H9 (cell line): ENCODE measurements at regions not wholly inside any gene's neighbourhood (a gene's known extent, or its start where the extent isn't known, plus 50 kb on each side); places are given as distances from the start of the nearest gene placed in this dataset.

Source experiments
- DNase-seq: peaks from one replicate; pipeline ENCODE4 v3.0.0-alpha.2; 2017
- H2AFZ ChIP-seq: one replicate; pipeline ENCODE4 v1.6.1; 2013; ENCODE audit warnings: mild to moderate bottlenecking, low read length, control low read depth, moderate library complexity
- H2AK5ac ChIP-seq: 2 replicates; pipeline ENCODE4 v1.6.1; 2013; ENCODE audit warnings: low read length, control low read depth, mixed read lengths; ENCODE audit not compliant: insufficient read length
- H2BK120ac ChIP-seq: one replicate; pipeline ENCODE4 v1.6.1; 2013; ENCODE audit warnings: low read depth, mild to moderate bottlenecking, low read length, control low read depth, inconsistent platforms; ENCODE audit not compliant: poor library complexity, severe bottlenecking
- H2BK12ac ChIP-seq: 2 replicates; pipeline ENCODE4 v1.6.1; 2013; ENCODE audit warnings: low read length, control low read depth, mixed read lengths, low read depth; ENCODE audit not compliant: insufficient read length
- H2BK15ac ChIP-seq: 2 replicates; pipeline ENCODE4 v1.6.1; 2013; ENCODE audit warnings: low read depth, low read length, control low read depth
- H2BK20ac ChIP-seq: one replicate; pipeline ENCODE4 v1.6.1; 2013; ENCODE audit warnings: low read depth, mild to moderate bottlenecking, low read length, control low read depth, inconsistent platforms; ENCODE audit not compliant: poor library complexity, severe bottlenecking
- H2BK5ac ChIP-seq: 2 replicates; pipeline ENCODE4 v1.6.1; 2013; ENCODE audit warnings: low read length, control low read depth, mixed read lengths; ENCODE audit not compliant: insufficient read length
- H3K14ac ChIP-seq: 2 replicates; pipeline ENCODE4 v1.6.1; 2013; ENCODE audit warnings: low read length, control low read depth; ENCODE audit not compliant: insufficient read depth
- H3K18ac ChIP-seq: 2 replicates; pipeline ENCODE4 v1.6.1; 2013; ENCODE audit warnings: low read depth, mild to moderate bottlenecking, mixed read lengths, low read length, control low read depth; ENCODE audit not compliant: insufficient read length
- H3K23ac ChIP-seq: 2 replicates; pipeline ENCODE4 v1.6.1; 2013; ENCODE audit warnings: low read length, control low read depth, mixed read lengths, low read depth; ENCODE audit not compliant: insufficient read length
- H3K23me2 ChIP-seq: 2 replicates; pipeline ENCODE4 v1.6.1; 2013; ENCODE audit warnings: low read depth, mild to moderate bottlenecking, mixed read lengths, low read length, control low read depth; ENCODE audit not compliant: insufficient read length, poor library complexity, severe bottlenecking
- H3K27ac ChIP-seq: 2 replicates; pipeline ENCODE4 v1.5.1; 2013; ENCODE audit warnings: low read length, control low read depth, mixed read lengths, low read depth; ENCODE audit not compliant: insufficient read length
- H3K27me3 ChIP-seq: 2 replicates; pipeline ENCODE4 v1.6.1; 2013; ENCODE audit warnings: low read length, control low read depth, inconsistent platforms; ENCODE audit not compliant: insufficient read depth
- H3K4ac ChIP-seq: 2 replicates; pipeline ENCODE4 v1.6.1; 2013; ENCODE audit warnings: low read depth, mild to moderate bottlenecking, control low read depth, inconsistent platforms, low read length, moderate library complexity
- H3K4me1 ChIP-seq: 2 replicates; pipeline ENCODE4 v1.6.1; 2013; ENCODE audit warnings: low read length, control low read depth, inconsistent platforms; ENCODE audit not compliant: insufficient read depth
- H3K4me2 ChIP-seq: 2 replicates; pipeline ENCODE4 v1.6.1; 2013; ENCODE audit warnings: low read length, control low read depth, mixed read lengths; ENCODE audit not compliant: insufficient read length, insufficient read depth
- H3K56ac ChIP-seq: 2 replicates; pipeline ENCODE4 v1.6.1; 2013; ENCODE audit warnings: low read depth, mild to moderate bottlenecking, mixed read lengths, low read length, control low read depth; ENCODE audit not compliant: insufficient read length
- H3K79me1 ChIP-seq: 2 replicates; pipeline ENCODE4 v1.6.1; 2013; ENCODE audit warnings: low read depth, mild to moderate bottlenecking, moderate library complexity, low read length, control low read depth, inconsistent platforms; ENCODE audit not compliant: insufficient read depth, poor library complexity, severe bottlenecking
- H3K79me2 ChIP-seq: 2 replicates; pipeline ENCODE4 v1.6.1; 2013; ENCODE audit warnings: low read length, control low read depth, inconsistent platforms; ENCODE audit not compliant: insufficient read depth
- H3K9ac ChIP-seq: 2 replicates; pipeline ENCODE4 v1.6.1; 2013; ENCODE audit warnings: low read length, control low read depth, mixed read lengths; ENCODE audit not compliant: insufficient read length; ENCODE audit errors: extremely low read depth
- H3K9me3 ChIP-seq: one replicate; pipeline ENCODE4 v1.6.1; 2013; ENCODE audit warnings: low read depth, low read length, inconsistent platforms; ENCODE audit not compliant: control insufficient read depth
- H3T11ph ChIP-seq: one replicate; pipeline ENCODE4 v1.6.1; 2013; ENCODE audit warnings: mild to moderate bottlenecking, low read length, control low read depth, inconsistent platforms
- H4K20me1 ChIP-seq: one replicate; pipeline ENCODE4 v1.6.1; 2013; ENCODE audit not compliant: control insufficient read depth, insufficient read length, insufficient read depth
- H4K5ac ChIP-seq: 2 replicates; pipeline ENCODE4 v1.6.1; 2013; ENCODE audit warnings: low read depth, mild to moderate bottlenecking, mixed read lengths, low read length, control low read depth; ENCODE audit not compliant: insufficient read length
- H4K8ac ChIP-seq: replicated peaks from 2 replicates; pipeline ENCODE4 v1.6.1; 2013; ENCODE audit warnings: low read length, control low read depth, mixed read lengths, low read depth; ENCODE audit not compliant: insufficient read length
- H4K91ac ChIP-seq: 2 replicates; pipeline ENCODE4 v1.6.1; 2013; ENCODE audit warnings: low read depth, mild to moderate bottlenecking, moderate library complexity, mixed read lengths, low read length, control low read depth; ENCODE audit not compliant: insufficient read length
- H3K27ac Mint-ChIP-seq, 3 experiments: 2 replicates in 2 of 3; 3 replicates in 1 of 3; pipeline ENCODE4 v1.8.0; 2020 to 2021; ENCODE audit warnings: mixed read lengths in 3 of 3, mild to moderate bottlenecking in 1 of 3, moderate library complexity in 1 of 3
- H3K27me3 Mint-ChIP-seq: 2 replicates; pipeline ENCODE4 v1.8.0; 2021; ENCODE audit warnings: low read depth, mild to moderate bottlenecking, moderate library complexity, mixed read lengths
- H3K36me3 Mint-ChIP-seq, 3 experiments: 2 replicates in 2 of 3; 3 replicates in 1 of 3; pipeline ENCODE4 v1.8.0; 2020 to 2021; ENCODE audit warnings: low read depth in 3 of 3, mixed read lengths in 3 of 3; ENCODE audit not compliant: insufficient read depth in 1 of 3
- H3K4me1 Mint-ChIP-seq, 2 experiments: 2 replicates each; pipeline ENCODE4 v1.8.0; 2020; ENCODE audit warnings: mixed read lengths in 2 of 2
- H3K4me3 Mint-ChIP-seq, 2 experiments: 2 replicates in 1 of 2; 3 replicates in 1 of 2; pipeline ENCODE4 v1.8.0; 2020 to 2021; ENCODE audit warnings: mild to moderate bottlenecking in 2 of 2, mixed read lengths in 2 of 2, moderate library complexity in 1 of 2
- H3K9me3 Mint-ChIP-seq, 2 experiments: 2 replicates in 1 of 2; 3 replicates in 1 of 2; pipeline ENCODE4 v1.8.0; 2020; ENCODE audit warnings: mild to moderate bottlenecking in 2 of 2, mixed read lengths in 2 of 2, moderate library complexity in 1 of 2
- CTCF ChIP-seq: fragments of 200-600 bp; sonication (generic); conservative IDR thresholded peaks from 3 replicates; pipeline ENCODE4 v1.8.0; 2021; ENCODE audit warnings: antibody characterized with exemption, mild to moderate bottlenecking

- Histone ChIP-seq H3K23me2 (no peaks in the 10 kb centered on the region), H3K79me1 (no peaks in the 10 kb centered on the region), H3K23ac (no peak overlapping the region), H3K4me2 (no peak overlapping the region), H3K4ac (no peak overlapping the region), H2AK5ac (no peak overlapping the region), H4K91ac (no peak overlapping the region), H3K9ac (no peak overlapping the region), H3K18ac (no peak overlapping the region), H4K5ac (no peak overlapping the region), H2BK20ac (no peak overlapping the region), H3K27ac (no peak overlapping the region), H4K20me1 (no peaks in the 10 kb centered on the region), H2BK15ac (no peak overlapping the region), H3K27me3 (no peaks in the 10 kb centered on the region), H2AFZ (no peak overlapping the region), H3K9me3 (no peaks in the 10 kb centered on the region), H2BK120ac (no peak overlapping the region), H3K56ac (no peak overlapping the region), H3K4me1 (no peaks in the 10 kb centered on the region), H3T11ph (no peak overlapping the region), H3K79me2 (no peaks in the 10 kb centered on the region), H3K14ac (no peak overlapping the region), H2BK12ac (no peak overlapping the region), H4K8ac (no peak overlapping the region), H2BK5ac (no peak overlapping the region)
- DNase-seq: no peak
- peaks cover 6 to 7% of the 10 kb centered on the region in 2 experiments; a peak in 3 of 4 replicates for H3K4me1 Mint-ChIP-seq
- no peak overlapping the region for H3K4me3 Mint-ChIP-seq
- no peak for TF ChIP-seq CTCF
- H3K27ac Mint-ChIP-seq: no peak overlapping the region
- peaks cover 0 to 4% of the 10 kb centered on the region in 2 experiments; a peak in 1 of 5 replicates for H3K9me3 Mint-ChIP-seq
- H3K27me3 Mint-ChIP-seq: no peaks in the 10 kb centered on the region
- no peaks in the 10 kb centered on the region for H3K36me3 Mint-ChIP-seq
Observed at GRCh38 chr1:157360023-157360390, 192.3 kb downstream of the FCRL5 start.
